HG03039 (cell line): ENCODE measurements at regions not wholly inside any gene's neighbourhood (a gene's known extent, or its start where the extent isn't known, plus 50 kb on each side); places are given as distances from the start of the nearest gene placed in this dataset.
"Not testable (repeated sequence)": the region's sequence is repeated elsewhere in the genome, so short reads cannot be mapped to it uniquely, and the experiment has no call there.

Source experiments
- ATAC-seq: cut with Tn5 transposase; IDR thresholded peaks from one replicate; pipeline ENCODE4 v1.9.1; 2021; ENCODE audit warnings: mild to moderate bottlenecking, moderate library complexity; ENCODE audit not compliant: unreplicated experiment

GRCh38 chr6:164097551-164098398, 683.3 kb downstream of the QKI start:
- ATAC-seq = no peak

- no peak for ATAC-seq
These were observed 682.5 kb downstream of the QKI start for GRCh38 chr6:164097056-164097455.

- ATAC-seq = no peak
These were observed 680.5 kb downstream of the QKI start for GRCh38 chr6:164095056-164095455.

GRCh38 chr6:164087870-164088269, 673.4 kb downstream of the QKI start:
- no peak for ATAC-seq

GRCh38 chr6:164087211-164087610, 672.7 kb downstream of the QKI start:
- ATAC-seq = no peak

- no peak for ATAC-seq
These were observed 671.8 kb downstream of the QKI start for GRCh38 chr6:164086076-164086887.

GRCh38 chr6:164085091-164086075, 670.9 kb downstream of the QKI start:
- ATAC-seq = no peak

- no peak for ATAC-seq
These were observed 664.7 kb downstream of the QKI start for GRCh38 chr6:164079275-164079600.

- ATAC-seq = no peak
These were observed 664.2 kb downstream of the QKI start for GRCh38 chr6:164078532-164079274.

GRCh38 chr6:164076818-164077532, 662.5 kb downstream of the QKI start:
- ATAC-seq = not testable (repeated sequence)

- ATAC-seq = no peak
These were observed 661.6 kb downstream of the QKI start for GRCh38 chr6:164075981-164076615.

- no peak for ATAC-seq
These were observed 657.7 kb downstream of the QKI start for GRCh38 chr6:164072240-164072666.

GRCh38 chr6:164069350-164069990, 655.0 kb downstream of the QKI start:
- ATAC-seq = no peak

- no peak for ATAC-seq
These were observed 654.0 kb downstream of the QKI start for GRCh38 chr6:164068527-164068926.

- ATAC-seq = no peak
These were observed 652.2 kb downstream of the QKI start for GRCh38 chr6:164066766-164067165.

- no peak for ATAC-seq
These were observed 651.8 kb downstream of the QKI start for GRCh38 chr6:164066335-164066734.

- no peak for ATAC-seq
These were observed 648.8 kb downstream of the QKI start for GRCh38 chr6:164063346-164063745.

- no peak for ATAC-seq
These were observed 648.4 kb downstream of the QKI start for GRCh38 chr6:164062872-164063271.

GRCh38 chr6:164057876-164058275, 643.4 kb downstream of the QKI start:
- ATAC-seq = no peak
